Thyroid gland (tissue), 4 donors: ENCODE measurements at regions not wholly inside any gene's neighbourhood (a gene's known extent, or its start where the extent isn't known, plus 50 kb on each side); places are given as distances from the start of the nearest gene placed in this dataset.

Source experiments
- DNase-seq, 2 donors: peaks; one replicate each; pipeline ENCODE4 v3.0.0-alpha.2; 2019
- H3K27ac ChIP-seq, 3 donors: fragments of 200-600 bp; sonication (generic); 1 replicate in 2 of 3; 2 replicates in 1 of 3; pipeline ENCODE4 v1.5.1; 2016 to 2019; ENCODE audit warnings: mild to moderate bottlenecking in 1 of 3, moderate library complexity in 1 of 3
- H3K27me3 ChIP-seq: fragments of 200-600 bp; sonication (generic); one replicate; pipeline ENCODE4 v1.5.1; 2019
- H3K36me3 ChIP-seq, 2 donors: fragments of 200-600 bp; sonication (generic); one replicate each; pipeline ENCODE4 v1.5.1; 2016 to 2019
- H3K4me1 ChIP-seq, 2 donors: fragments of 200-600 bp; sonication (generic); one replicate each; pipeline ENCODE4 v1.5.1; 2017 to 2019
- H3K4me3 ChIP-seq, 3 donors: fragments of 200-600 bp; sonication (generic); replicated peaks in 1 of 3; 1 replicate in 2 of 3; 2 replicates in 1 of 3; pipeline ENCODE4 v1.5.1; 2016; ENCODE audit warnings: mild to moderate bottlenecking in 1 of 3
- H3K9me3 ChIP-seq: fragments of 200-600 bp; sonication (generic); one replicate; pipeline ENCODE4 v1.5.1; 2017
- CTCF ChIP-seq, 6 experiments: fragments of 200-600 bp in 3 of 6; fragments of 450-650 bp in 3 of 6; sonication (generic) in 3 of 6; IDR thresholded peaks; one replicate each; pipeline ENCODE4 v1.5.1; 2016 to 2019; ENCODE audit warnings: antibody characterized with exemption in 6 of 6, mild to moderate bottlenecking in 2 of 6, inconsistent platforms in 1 of 6, moderate library complexity in 1 of 6
- POLR2A ChIP-seq, 2 donors: fragments of 450-650 bp; IDR thresholded peaks; one replicate each; pipeline ENCODE4 v1.6.1; 2017; ENCODE audit warnings: antibody characterized with exemption in 2 of 2, mild to moderate bottlenecking in 2 of 2, moderate library complexity in 1 of 2
- whole genome bisulfite sequencing, 2 donors: methylation state at CpG; one replicate each; pipeline ENCODE4 v1.1.5; 2017; 5-methylcytosine and 5-hydroxymethylcytosine counted together
- intact Hi-C: fragments of 100-400 bp; cut with DNase I; formaldehyde crosslinking; loops from one replicate; pipeline ENCODE4 v1.15.1; 2023

- intact Hi-C loops, result no loop called here
- no peak for DNase-seq
- H3K27me3 ChIP-seq, result no peaks in the 10 kb centered on the region
- H3K36me3 ChIP-seq, result no peaks in the 10 kb centered on the region
- H3K9me3 ChIP-seq, result no peaks in the 10 kb centered on the region
- no peak overlapping the region for H3K4me3 ChIP-seq
- TF ChIP-seq CTCF (IDR thresholded peaks at IDR 0.05) (no peak), POLR2A (IDR thresholded peaks at IDR 0.05) (no peak)
- H3K27ac ChIP-seq, result no peak overlapping the region
- H3K4me1 ChIP-seq, result no peaks in the 10 kb centered on the region
Measured at GRCh38 chr4:14308229-14308651, 680.7 kb upstream of the BOD1L1 start.

GRCh38 chr4:14309431-14309830 lies 681.9 kb upstream of the BOD1L1 start:
- TF ChIP-seq CTCF (IDR thresholded peaks at IDR 0.05), result no peak
- no peak for TF ChIP-seq POLR2A (IDR thresholded peaks at IDR 0.05)
- no peak overlapping the region for H3K4me3 ChIP-seq
- DNase-seq, result no peak
- WGBS, 2 donors, result 57% methylated on average over 2 of the region's 2 CpGs
- no peaks in the 10 kb centered on the region for H3K36me3 ChIP-seq
- no peak overlapping the region for H3K27ac ChIP-seq
- intact Hi-C loops, result no loop called here
- no peaks in the 10 kb centered on the region for H3K9me3 ChIP-seq
- H3K27me3 ChIP-seq, result no peaks in the 10 kb centered on the region
- H3K4me1 ChIP-seq, result no peaks in the 10 kb centered on the region

GRCh38 chr4:14313757-14314156 lies 686.2 kb upstream of the BOD1L1 start:
- intact Hi-C loops, result no loop called here
- no peak overlapping the region for H3K4me3 ChIP-seq
- H3K27ac ChIP-seq, result no peak overlapping the region
- 72 to 78% methylated on average over 3 of the region's 3 CpGs for WGBS, 2 donors
- no peak for TF ChIP-seq CTCF (IDR thresholded peaks at IDR 0.05)
- H3K27me3 ChIP-seq, result no peaks in the 10 kb centered on the region
- DNase-seq, result no peak
- H3K36me3 ChIP-seq, result no peaks in the 10 kb centered on the region
- no peaks in the 10 kb centered on the region for H3K4me1 ChIP-seq
- H3K9me3 ChIP-seq, result no peaks in the 10 kb centered on the region

GRCh38 chr4:14315129-14315528 lies 687.2 kb upstream of the CPEB2 start:
- Histone ChIP-seq H3K27ac (no peak overlapping the region), H3K4me3 (no peak overlapping the region), H3K9me3 (no peaks in the 10 kb centered on the region), H3K27me3 (no peaks in the 10 kb centered on the region), H3K4me1 (no peaks in the 10 kb centered on the region), H3K36me3 (no peaks in the 10 kb centered on the region)
- no peak for TF ChIP-seq POLR2A (IDR thresholded peaks at IDR 0.05)
- no peak for TF ChIP-seq CTCF (IDR thresholded peaks at IDR 0.05)
- no peak for DNase-seq
- WGBS, 2 donors, result 75 to 91% methylated on average over 3 of the region's 3 CpGs
- intact Hi-C loops, result no loop called here

GRCh38 chr4:14317351-14317750 lies 684.9 kb upstream of the CPEB2 start:
- intact Hi-C loops, result no loop called here
- Histone ChIP-seq H3K27ac (no peak overlapping the region), H3K4me3 (no peak overlapping the region), H3K9me3 (no peaks in the 10 kb centered on the region), H3K4me1 (no peaks in the 10 kb centered on the region), H3K27me3 (no peaks in the 10 kb centered on the region), H3K36me3 (no peaks in the 10 kb centered on the region)
- no peak for TF ChIP-seq POLR2A (IDR thresholded peaks at IDR 0.05)
- no peak for TF ChIP-seq CTCF (IDR thresholded peaks at IDR 0.05)
- 56 to 66% methylated on average over 2 of the region's 2 CpGs for WGBS, 2 donors
- no peak for DNase-seq
